ENCODE measurements at regions not wholly inside any gene's neighbourhood (a gene's known extent, or its start where the extent isn't known, plus 50 kb on each side); places are given as distances from the start of the nearest gene placed in this dataset.

- Histone ChIP-seq H3K9ac (ENCODE audit: extremely low read depth, insufficient read length, low read length) (no peak overlapping the region), H3K23me2 (ENCODE audit: insufficient read length, low read depth, low read length, poor library complexity, severe bottlenecking) (no peaks in the 10 kb centered on the region), H3K79me2 (ENCODE audit: insufficient read depth, low read length) (no peaks in the 10 kb centered on the region), H2AFZ (ENCODE audit: low read length) (no peak overlapping the region), H3K14ac (ENCODE audit: insufficient read depth, low read length) (no peak overlapping the region), H3K56ac (ENCODE audit: insufficient read length, low read depth, low read length) (no peak overlapping the region), H2BK12ac (ENCODE audit: insufficient read length, low read depth, low read length) (no peak overlapping the region), H2AK5ac (ENCODE audit: insufficient read length, low read length) (no peak overlapping the region), H3K27me3 (ENCODE audit: insufficient read depth, low read length) (no peaks in the 10 kb centered on the region), H2BK5ac (ENCODE audit: insufficient read length, low read length) (no peak overlapping the region), H4K5ac (ENCODE audit: insufficient read length, low read depth, low read length) (no peak overlapping the region), H4K91ac (ENCODE audit: insufficient read length, low read depth, low read length) (no peak overlapping the region), H4K8ac (replicated peaks; ENCODE audit: insufficient read length, low read depth, low read length) (no peak overlapping the region), H2BK120ac (ENCODE audit: low read depth, low read length, poor library complexity, severe bottlenecking) (no peak overlapping the region), H3K18ac (ENCODE audit: insufficient read length, low read depth, low read length) (no peak overlapping the region), H3K27ac (ENCODE audit: insufficient read length, low read depth, low read length) (no peak overlapping the region), H3K4me2 (ENCODE audit: insufficient read depth, insufficient read length, low read length) (no peak overlapping the region), H4K20me1 (ENCODE audit: control insufficient read depth, insufficient read depth, insufficient read length) (no peaks in the 10 kb centered on the region), H3T11ph (ENCODE audit: low read length) (no peak overlapping the region), H2BK15ac (ENCODE audit: low read depth, low read length) (no peak overlapping the region), H3K79me1 (ENCODE audit: insufficient read depth, low read depth, low read length, poor library complexity, severe bottlenecking) (no peaks in the 10 kb centered on the region), H3K4me1 (ENCODE audit: insufficient read depth, low read length) (no peaks in the 10 kb centered on the region), H3K4ac (ENCODE audit: low read depth, low read length) (no peak overlapping the region), H2BK20ac (ENCODE audit: low read depth, low read length, poor library complexity, severe bottlenecking) (no peak overlapping the region), H3K9me3 (ENCODE audit: control insufficient read depth, low read depth, low read length) (no peaks in the 10 kb centered on the region), H3K23ac (ENCODE audit: insufficient read length, low read depth, low read length) (no peak overlapping the region)
- TF ChIP-seq CTCF (conservative IDR thresholded peaks at IDR 0.05) = no peak
- no peaks in the 10 kb centered on the region for H3K4me1 Mint-ChIP-seq
- no peak overlapping the region for H3K27ac Mint-ChIP-seq
- peaks cover 7 to 8% of the 10 kb centered on the region in 2 experiments for H3K9me3 Mint-ChIP-seq
- H3K4me3 Mint-ChIP-seq = no peak overlapping the region
- no peaks in the 10 kb centered on the region; the same call in 1 of the 2 replicates for H3K27me3 Mint-ChIP-seq (ENCODE audit: low read depth)
- WGBS (ENCODE audit: extremely low coverage, insufficient read length, low lambda C conversion rate) = no CpG with 5 or more reads among the region's 1 CpG
- peaks cover 0 to 10% (median 5%) of the 10 kb centered on the region in 3 experiments; a peak in 2 of 7 replicates for H3K36me3 Mint-ChIP-seq (ENCODE audit: insufficient read depth in 1 of 3, low read depth in 3 of 3)
- DNase-seq = no peak
These were observed 308.9 kb upstream of the LMO3 start for GRCh38 chr12:16914853-16915252.
